ENCODE measurements at regions not wholly inside any gene's neighbourhood (a gene's known extent, or its start where the extent isn't known, plus 50 kb on each side); places are given as distances from the start of the nearest gene placed in this dataset.

DNA sequence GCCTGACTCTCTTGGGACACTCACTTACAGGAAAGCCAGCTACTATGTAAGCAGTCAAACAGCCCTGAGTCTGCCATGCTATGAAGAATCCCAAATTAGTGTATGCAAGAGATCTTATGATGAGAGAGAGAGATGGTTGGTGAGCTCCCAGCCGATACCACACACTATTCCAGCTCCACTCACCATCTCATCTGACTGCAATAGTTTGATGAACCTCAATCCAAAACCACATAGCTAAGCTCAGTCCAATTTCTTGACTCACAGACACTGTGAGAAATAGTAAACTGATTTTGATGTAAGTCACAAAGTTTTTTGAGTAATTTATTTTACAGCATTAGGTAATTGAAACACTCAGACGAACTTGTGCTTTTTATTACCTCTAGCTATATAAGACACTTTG lies 441.4 kb downstream of the COL12A1 start:
- no peak for DNase-seq

DNA sequence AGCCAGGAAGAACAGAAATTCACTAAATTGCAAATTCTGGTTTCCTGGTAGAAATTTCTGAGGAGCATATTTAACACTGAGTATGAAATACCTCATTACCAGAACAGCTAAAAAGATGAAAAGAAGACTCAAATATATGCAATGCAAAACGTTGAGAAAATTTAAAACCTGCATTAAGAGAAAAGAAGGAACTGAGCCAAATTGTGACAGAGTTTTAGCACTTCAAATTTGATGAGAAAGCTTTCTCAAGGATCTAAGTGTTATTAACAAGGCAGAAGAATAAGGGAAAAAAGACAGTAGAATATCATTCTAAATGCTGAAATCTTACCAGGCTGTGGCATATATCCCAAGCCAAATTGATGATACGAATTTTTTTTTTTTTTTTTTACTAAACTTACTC lies 443.0 kb downstream of the COL12A1 start:
- DNase-seq, result no peak

GRCh38 chr6:74757813-74758212 lies 448.0 kb downstream of the COL12A1 start:
- no peak for DNase-seq

- DNase-seq, result no peak
Observed at GRCh38 chr6:74756923-74757322, 448.9 kb downstream of the COL12A1 start.

- no peak for DNase-seq
Observed at GRCh38 chr6:74755778-74756177, 450.1 kb downstream of the COL12A1 start.

- DNase-seq, result no peak
Observed at GRCh38 chr6:74755196-74755595, 450.7 kb downstream of the COL12A1 start.

DNA sequence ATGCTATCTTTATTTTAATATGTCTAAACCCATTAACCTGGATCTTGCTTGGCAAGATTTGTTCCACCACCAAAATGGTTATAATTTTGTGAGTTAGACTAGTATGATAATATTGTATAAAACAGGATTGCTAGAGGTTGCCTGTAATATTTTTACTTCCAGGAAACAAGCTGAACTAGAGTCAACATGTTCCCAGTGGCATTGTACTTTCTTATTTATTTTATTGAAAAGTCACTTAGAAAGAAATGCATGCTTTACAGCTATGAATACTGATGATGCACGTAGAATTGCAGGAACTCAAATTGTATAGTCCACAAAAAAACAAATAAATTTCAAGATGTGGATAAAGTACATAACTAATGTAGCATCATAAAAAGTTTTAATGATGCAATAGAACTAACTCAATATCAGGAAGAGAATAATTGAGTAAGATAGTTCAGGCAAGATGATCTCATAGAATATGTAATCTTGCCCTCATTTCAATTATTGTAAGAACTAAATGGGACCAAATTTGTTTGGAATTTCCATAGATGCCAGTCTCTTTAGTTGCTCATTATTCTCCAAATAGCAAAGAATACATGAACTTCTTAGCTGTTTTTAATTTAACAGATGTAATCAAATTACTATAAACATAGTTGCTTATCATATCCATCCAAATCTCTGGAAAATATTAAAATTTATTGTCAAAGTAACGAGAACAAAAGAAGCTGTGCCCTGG lies 451.8 kb downstream of the COL12A1 start:
- DNase-seq, result no peak

- no peak for DNase-seq
Observed at GRCh38 chr6:74752303-74752702, 453.6 kb downstream of the COL12A1 start.

DNA sequence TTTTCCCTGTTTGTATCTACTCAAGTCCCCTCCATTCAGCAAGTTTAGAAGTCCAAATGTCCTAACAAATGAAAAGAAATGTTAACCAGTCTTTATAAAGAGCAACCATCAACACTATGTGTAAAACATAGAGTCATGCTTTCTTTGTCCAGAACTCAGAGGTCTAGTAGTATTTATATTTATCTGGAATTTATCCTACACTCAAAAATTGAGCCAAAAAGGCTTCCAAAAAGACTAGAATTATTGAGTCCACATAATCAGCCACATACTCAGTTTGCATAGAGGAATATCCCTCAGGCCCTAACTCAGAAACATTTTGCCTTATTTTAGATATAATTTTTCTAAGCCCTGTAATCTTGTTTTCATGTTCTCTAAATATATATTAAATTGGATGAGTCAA lies 455.0 kb downstream of the COL12A1 start:
- DNase-seq, result no peak

- no peak for DNase-seq
Observed at GRCh38 chr6:74749211-74750147, 456.4 kb downstream of the COL12A1 start.

GRCh38 chr6:74745670-74746069 lies 460.2 kb downstream of the COL12A1 start:
- DNase-seq, result no peak

GRCh38 chr6:74742793-74743508 lies 462.9 kb downstream of the COL12A1 start:
- no peak for DNase-seq

DNA sequence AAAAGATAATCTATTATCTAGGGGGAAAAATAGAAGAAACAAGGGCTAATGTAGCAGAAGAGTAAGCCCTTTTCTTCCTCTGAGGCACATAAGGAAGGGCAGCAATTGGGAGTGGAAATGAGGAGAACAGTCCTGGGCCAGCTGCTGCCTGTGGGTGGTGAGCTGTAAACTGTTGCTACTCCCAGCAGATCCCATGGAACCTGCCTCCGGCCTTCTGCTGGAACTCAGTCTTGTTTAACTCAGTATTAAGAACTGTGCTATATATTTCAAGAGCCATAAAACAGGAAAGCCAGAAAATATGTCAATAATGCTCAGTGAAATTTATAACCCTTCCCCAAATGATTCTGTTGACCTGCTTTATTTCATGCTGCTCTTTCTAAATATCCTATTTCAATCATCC lies 464.2 kb downstream of the COL12A1 start:
- no peak for DNase-seq

DNA sequence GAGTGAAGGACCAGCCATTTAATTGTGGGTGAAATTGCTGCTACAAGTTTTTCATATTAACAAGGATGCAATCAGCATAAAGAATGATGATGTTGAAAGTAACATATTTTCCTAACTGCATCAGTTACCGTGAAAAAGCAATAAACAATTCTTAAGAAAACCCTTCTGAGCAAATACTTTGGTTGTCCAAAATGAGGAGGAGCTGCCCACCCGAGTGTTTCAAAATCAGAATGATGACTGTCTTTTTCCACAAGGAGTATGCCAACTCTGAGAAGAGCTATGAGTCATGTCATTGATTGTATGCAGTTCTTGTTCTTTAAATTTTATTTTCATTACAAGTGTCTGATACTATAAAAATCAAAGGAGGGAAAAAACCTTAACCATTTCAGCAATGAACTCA lies 470.5 kb downstream of the COL12A1 start:
- no peak for DNase-seq

GRCh38 chr6:74734901-74735300 lies 471.0 kb downstream of the COL12A1 start:
- no peak for DNase-seq

GRCh38 chr6:74733830-74734620 lies 471.8 kb downstream of the COL12A1 start:
- DNase-seq, result no peak

- DNase-seq, result no peak
Observed at GRCh38 chr6:74731931-74732330, 473.9 kb downstream of the COL12A1 start.

GRCh38 chr6:74731204-74731603 lies 474.6 kb downstream of the COL12A1 start:
- no peak for DNase-seq

GRCh38 chr6:74720923-74721322 lies 484.9 kb downstream of the COL12A1 start:
- no peak for DNase-seq

DNA sequence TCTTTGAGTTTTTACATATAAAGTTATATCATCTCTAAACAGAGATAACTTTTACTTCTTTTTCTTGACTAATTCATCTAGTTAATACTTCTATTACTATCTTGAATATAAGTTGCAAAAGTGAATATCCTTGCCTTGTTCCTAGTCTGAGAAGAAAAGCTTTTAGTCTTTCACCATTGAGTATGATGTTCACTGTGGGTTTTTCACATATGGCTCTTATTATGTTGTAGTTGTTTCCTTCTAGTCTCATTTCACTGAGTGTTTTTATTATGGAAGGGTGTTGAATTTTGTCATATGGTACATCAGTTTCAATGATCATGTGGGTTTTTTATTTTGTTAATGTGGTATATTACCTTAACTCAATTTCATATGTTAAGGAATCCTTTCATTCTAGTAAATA lies 488.3 kb downstream of the COL12A1 start:
- no peak for DNase-seq

DNA sequence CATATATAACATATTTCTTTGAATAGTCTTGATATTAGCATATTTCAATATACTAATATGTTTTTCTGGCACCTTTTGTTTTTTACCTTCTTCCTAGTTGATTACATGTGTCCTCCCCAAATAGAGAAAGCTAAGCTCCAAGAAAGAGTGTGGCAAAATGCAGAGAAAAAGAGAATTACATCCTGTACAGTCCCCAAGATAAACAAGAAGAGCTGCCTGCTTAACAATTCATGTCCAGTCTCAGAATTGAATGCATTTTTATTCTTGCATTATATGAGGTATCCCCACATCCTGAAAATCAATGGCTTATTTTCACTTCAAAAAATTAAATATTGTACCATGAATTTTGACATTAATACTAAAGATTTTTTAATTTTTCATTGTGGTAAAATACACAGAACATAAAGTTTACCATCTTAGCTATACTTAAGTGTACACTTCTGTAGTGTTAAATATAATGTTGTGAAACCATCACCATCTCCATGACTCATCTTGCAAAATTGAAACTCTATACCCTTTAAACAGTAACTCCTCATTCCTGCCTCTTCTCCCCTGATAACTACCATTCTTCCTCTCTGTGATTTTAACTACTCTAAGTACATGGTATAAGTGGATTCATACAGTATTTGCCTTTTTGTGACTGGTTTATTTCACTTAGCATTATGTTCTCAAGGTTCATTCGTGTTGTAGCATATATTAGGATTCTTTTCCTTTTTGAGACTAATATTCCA lies 490.3 kb downstream of the COL12A1 start:
- DNase-seq, result no peak

- DNase-seq, result no peak
Observed at GRCh38 chr6:74713941-74714340, 491.9 kb downstream of the COL12A1 start.

All from CD4-positive, alpha-beta T cell treated with Interferon gamma for 1 hour (primary cell).